Liver (tissue), 3 donors: ENCODE measurements at regions not wholly inside any gene's neighbourhood (a gene's known extent, or its start where the extent isn't known, plus 50 kb on each side); places are given as distances from the start of the nearest gene placed in this dataset.

ENCODE experiments used
- FOXA1 ChIP-seq: IDR thresholded peaks from 2 replicates; pipeline ENCODE4 v1.6.1; 2016; ENCODE audit warnings: antibody characterized with exemption
- RAD21 ChIP-seq, 2 donors: IDR thresholded peaks; 2 replicates each; pipeline ENCODE4 v1.6.1; 2016; ENCODE audit warnings: antibody characterized with exemption in 2 of 2, mild to moderate bottlenecking in 2 of 2
- RXRA ChIP-seq, 2 donors: IDR thresholded peaks; 2 replicates each; pipeline ENCODE4 v1.6.1; 2017 to 2018; ENCODE audit warnings: antibody characterized with exemption in 2 of 2, mild to moderate bottlenecking in 1 of 2
- YY1 ChIP-seq: IDR thresholded peaks from 2 replicates; pipeline ENCODE4 v1.6.1; 2016; ENCODE audit warnings: antibody characterized with exemption, mild to moderate bottlenecking
- TF ChIP-seq, protein P1 (sequence below): fragments of 150-350 bp; IDR thresholded peaks from 2 replicates; pipeline ENCODE4 v1.5.1; 2017; ENCODE audit warnings: improper control_type of control experiment, low read depth, low read length; ENCODE audit not compliant: missing input control
- donor health status: healthy.
- donor health status: healthy.

DNA sequence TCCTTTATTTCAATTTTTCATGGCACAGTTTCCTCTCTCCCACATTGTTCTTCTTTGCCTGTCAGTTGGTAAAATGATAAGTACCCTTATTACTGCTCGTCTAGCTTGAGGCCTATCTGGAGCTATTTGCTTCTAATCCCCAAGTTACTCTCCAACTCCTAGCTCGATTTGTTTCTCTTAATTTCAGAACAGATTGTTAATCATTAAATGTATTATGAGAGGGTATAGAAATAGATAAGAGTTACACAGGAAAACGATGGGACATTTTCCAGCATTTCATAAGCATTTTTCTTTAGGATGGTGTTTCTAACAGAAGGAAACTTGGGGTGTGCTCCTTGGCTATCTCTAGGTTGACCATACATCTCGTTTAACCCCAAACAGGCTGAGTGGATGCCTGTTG lies 540.5 kb upstream of the FZD8 start:
- TF ChIP-seq, protein P1, sequence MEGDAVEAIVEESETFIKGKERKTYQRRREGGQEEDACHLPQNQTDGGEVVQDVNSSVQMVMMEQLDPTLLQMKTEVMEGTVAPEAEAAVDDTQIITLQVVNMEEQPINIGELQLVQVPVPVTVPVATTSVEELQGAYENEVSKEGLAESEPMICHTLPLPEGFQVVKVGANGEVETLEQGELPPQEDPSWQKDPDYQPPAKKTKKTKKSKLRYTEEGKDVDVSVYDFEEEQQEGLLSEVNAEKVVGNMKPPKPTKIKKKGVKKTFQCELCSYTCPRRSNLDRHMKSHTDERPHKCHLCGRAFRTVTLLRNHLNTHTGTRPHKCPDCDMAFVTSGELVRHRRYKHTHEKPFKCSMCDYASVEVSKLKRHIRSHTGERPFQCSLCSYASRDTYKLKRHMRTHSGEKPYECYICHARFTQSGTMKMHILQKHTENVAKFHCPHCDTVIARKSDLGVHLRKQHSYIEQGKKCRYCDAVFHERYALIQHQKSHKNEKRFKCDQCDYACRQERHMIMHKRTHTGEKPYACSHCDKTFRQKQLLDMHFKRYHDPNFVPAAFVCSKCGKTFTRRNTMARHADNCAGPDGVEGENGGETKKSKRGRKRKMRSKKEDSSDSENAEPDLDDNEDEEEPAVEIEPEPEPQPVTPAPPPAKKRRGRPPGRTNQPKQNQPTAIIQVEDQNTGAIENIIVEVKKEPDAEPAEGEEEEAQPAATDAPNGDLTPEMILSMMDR = no peak
- TF ChIP-seq FOXA1 (no peak), RXRA (IDR thresholded peaks at IDR 0.05) (no peak), RAD21 (IDR thresholded peaks at IDR 0.05) (no peak), YY1 (no peak)
